ENCODE measurements at regions not wholly inside any gene's neighbourhood (a gene's known extent, or its start where the extent isn't known, plus 50 kb on each side); places are given as distances from the start of the nearest gene placed in this dataset.

DNA sequence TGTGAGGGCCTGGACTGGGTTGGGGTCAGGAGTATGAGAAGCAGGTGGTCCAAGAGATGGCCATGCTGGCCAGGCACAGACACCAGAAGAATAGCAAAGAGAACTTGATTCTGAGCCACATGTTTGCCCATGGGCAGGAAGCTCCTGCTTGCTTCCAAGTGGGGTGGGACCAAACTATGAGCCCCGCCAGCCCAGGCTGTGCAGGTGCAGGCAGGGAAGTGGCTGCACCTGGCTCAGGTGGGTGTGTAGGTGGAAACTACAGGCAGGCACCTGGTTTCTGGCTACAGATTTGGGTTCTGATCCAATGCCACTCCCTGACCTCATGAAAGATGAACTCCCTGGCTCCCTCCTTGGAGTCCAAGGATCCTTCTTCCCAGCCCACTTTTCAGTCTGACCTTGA lies 207.9 kb upstream of the KLF3 start:
- TF ChIP-seq, protein P1, sequence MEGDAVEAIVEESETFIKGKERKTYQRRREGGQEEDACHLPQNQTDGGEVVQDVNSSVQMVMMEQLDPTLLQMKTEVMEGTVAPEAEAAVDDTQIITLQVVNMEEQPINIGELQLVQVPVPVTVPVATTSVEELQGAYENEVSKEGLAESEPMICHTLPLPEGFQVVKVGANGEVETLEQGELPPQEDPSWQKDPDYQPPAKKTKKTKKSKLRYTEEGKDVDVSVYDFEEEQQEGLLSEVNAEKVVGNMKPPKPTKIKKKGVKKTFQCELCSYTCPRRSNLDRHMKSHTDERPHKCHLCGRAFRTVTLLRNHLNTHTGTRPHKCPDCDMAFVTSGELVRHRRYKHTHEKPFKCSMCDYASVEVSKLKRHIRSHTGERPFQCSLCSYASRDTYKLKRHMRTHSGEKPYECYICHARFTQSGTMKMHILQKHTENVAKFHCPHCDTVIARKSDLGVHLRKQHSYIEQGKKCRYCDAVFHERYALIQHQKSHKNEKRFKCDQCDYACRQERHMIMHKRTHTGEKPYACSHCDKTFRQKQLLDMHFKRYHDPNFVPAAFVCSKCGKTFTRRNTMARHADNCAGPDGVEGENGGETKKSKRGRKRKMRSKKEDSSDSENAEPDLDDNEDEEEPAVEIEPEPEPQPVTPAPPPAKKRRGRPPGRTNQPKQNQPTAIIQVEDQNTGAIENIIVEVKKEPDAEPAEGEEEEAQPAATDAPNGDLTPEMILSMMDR (IDR thresholded peaks at IDR 0.05; ENCODE audit: low read depth, low read length, missing control alignments), result no peak
- no peak for DNase-seq (ENCODE audit: extremely low read depth, low read depth)
- no peak overlapping the region for H3K4me3 ChIP-seq (replicated peaks; ENCODE audit: low read depth, low read length)

- DNase-seq (ENCODE audit: extremely low read depth, low read depth), result no peak
- no peak overlapping the region for H3K4me3 ChIP-seq (replicated peaks; ENCODE audit: low read depth, low read length)
- TF ChIP-seq, protein P1 (IDR thresholded peaks at IDR 0.05; ENCODE audit: low read depth, low read length, missing control alignments), result no peak
Measured at GRCh38 chr4:38461342-38461741, 202.7 kb upstream of the KLF3 start.

DNA sequence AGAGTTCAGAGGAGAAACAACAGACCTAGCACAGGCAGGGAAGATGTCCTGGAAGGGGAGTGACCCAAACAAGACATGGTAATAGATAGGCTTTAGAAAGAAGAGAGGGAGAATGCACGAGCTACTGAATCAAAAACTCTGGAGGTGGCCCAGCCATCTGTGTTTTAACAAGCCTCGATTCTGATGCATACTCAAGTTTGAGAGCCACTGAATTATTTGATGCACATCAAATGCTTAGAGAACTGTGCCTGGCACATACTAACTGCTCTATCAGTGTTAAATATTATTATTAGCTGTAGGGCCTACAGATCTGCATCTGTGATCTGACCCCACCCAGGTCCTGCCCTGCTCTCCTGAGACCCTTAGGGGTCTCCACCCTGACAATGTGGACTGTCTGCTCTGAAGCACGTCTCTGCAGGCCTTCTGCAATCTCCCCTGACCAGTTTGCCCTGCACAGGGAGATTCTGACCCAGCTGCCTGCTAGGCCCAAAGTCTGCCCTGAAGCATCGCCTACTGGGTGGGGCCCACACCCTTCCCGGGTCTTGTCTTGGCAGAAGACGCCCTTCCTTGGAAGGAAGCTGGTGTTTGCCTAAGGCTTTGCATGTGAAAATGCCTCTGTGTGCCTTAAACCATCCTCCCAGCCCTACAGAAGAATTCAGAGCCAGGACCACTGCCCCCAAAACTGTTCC lies 201.5 kb upstream of the KLF3 start:
- TF ChIP-seq, protein P1 (IDR thresholded peaks at IDR 0.05; ENCODE audit: low read depth, low read length, missing control alignments), result no peak
- DNase-seq (ENCODE audit: extremely low read depth, low read depth), result no peak
- H3K4me3 ChIP-seq (replicated peaks; ENCODE audit: low read depth, low read length), result no peak overlapping the region

DNA sequence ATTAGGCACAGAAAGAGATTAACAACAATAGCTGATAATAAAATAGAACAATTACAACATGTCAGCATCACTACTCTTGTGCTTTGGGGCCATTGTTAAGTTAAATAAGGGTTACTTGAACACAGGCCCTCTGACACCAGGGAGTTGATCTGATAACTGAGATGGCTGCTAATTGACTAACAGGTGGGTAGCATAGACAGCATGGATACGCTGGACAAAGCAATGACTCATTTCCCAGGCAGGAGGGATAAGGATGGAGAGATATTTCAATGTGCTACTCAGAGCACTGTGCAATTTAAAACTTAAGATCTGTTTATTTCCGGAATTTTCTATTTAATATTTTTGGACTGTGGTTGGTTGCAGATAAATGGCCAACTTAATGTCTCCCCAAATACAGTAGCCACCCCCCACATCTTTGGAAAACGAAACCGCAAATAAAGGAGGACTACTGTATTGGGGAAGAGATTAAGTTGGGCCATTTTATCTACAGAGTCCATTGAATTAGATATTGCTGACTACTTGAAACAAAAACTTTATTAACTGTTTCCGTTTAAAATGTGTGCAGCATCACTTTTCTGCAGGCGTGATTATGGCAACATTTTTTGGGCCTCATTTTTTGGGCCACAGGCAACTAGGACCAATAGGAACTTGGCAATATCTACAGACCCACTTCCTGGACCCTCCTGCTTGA lies 200.6 kb upstream of the KLF3 start:
- TF ChIP-seq, protein P1 (IDR thresholded peaks at IDR 0.05; ENCODE audit: low read depth, low read length, missing control alignments), result no peak
- H3K4me3 ChIP-seq (replicated peaks; ENCODE audit: low read depth, low read length), result no peak overlapping the region
- no peak for DNase-seq (ENCODE audit: extremely low read depth, low read depth)

- no peak for DNase-seq (ENCODE audit: extremely low read depth, low read depth)
- TF ChIP-seq, protein P1 (IDR thresholded peaks at IDR 0.05; ENCODE audit: low read depth, low read length, missing control alignments), result no peak
- no peak overlapping the region for H3K4me3 ChIP-seq (replicated peaks; ENCODE audit: low read depth, low read length)
Measured at GRCh38 chr4:38464328-38464727, 199.7 kb upstream of the KLF3 start.

DNA sequence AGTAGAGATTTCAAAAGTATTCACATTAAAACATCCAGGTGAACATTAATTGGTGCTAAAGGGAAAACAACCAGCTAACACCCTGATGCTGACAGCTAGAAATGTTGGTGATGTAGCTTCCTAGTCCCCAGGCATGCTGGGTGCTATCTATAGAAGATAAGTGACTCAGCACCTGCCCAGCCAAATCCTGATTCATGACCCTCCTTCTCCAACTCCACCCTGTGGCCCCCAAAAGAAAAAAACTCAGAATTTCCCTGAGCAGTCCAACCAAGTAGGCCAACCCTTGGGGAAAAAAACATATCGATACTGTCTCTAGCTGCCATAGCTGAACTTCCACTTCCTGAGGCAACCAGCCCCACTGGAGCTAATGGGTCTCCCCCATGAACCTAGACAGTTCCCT lies 197.6 kb upstream of the KLF3 start:
- DNase-seq (ENCODE audit: extremely low read depth, low read depth), result no peak

More for the DNA sequence above, 197.6 kb upstream of the KLF3 start:
- TF ChIP-seq, protein P1 (IDR thresholded peaks at IDR 0.05; ENCODE audit: low read depth, low read length, missing control alignments), result no peak
- no peak overlapping the region for H3K4me3 ChIP-seq (replicated peaks; ENCODE audit: low read depth, low read length)

All from HFF-Myc (cell line).